Endothelial cell of umbilical vein (primary cell): ENCODE measurements at regions not wholly inside any gene's neighbourhood (a gene's known extent, or its start where the extent isn't known, plus 50 kb on each side); places are given as distances from the start of the nearest gene placed in this dataset.

ENCODE experiments used
- BruUV-seq: library from RNA; stranded (reverse); fragments of 400-500 nt; replicated peaks from 2 replicates; lab custom pipeline; 2021; lab: Mats Ljungman, UMichigan
- CTCF ChIA-PET: fragments of 300-600, 350-600 bp; sonication (Branson Sonifier 250); formaldehyde crosslinking; loops from one replicate; lab custom pipeline; 2021; ENCODE audit warnings: antibody characterized with exemption, inconsistent platforms; lab: Charles Lee
- POLR2A ChIA-PET: fragments of 300-600, 350-600 bp; sonication (Branson Sonifier 250); formaldehyde crosslinking; loops from one replicate; lab custom pipeline; 2021; ENCODE audit warnings: antibody characterized with exemption, inconsistent platforms; lab: Charles Lee
- DNase-seq: peaks from one replicate; pipeline ENCODE4 v3.0.0-alpha.2; 2011; ENCODE audit warnings: low read depth, low spot score
- FAIRE-seq: peaks from 2 replicates; lab custom pipeline; 2011; peaks lifted over from hg19 to GRCh38; lab: Jason Lieb, UNC
- H2AFZ ChIP-seq: 2 replicates; pipeline ENCODE4 v1.6.0; 2012; ENCODE audit warnings: low read depth, low read length, control low read depth, inconsistent platforms
- H3K27ac ChIP-seq: 2 replicates; pipeline ENCODE4 v1.5.1; 2011; ENCODE audit warnings: low read depth, mild to moderate bottlenecking, control low read depth, low read length, moderate library complexity; ENCODE audit not compliant: insufficient read depth
- H3K27me3 ChIP-seq, 2 experiments: 2 replicates each; pipeline versions ENCODE4 v1.6.0 to v1.6.1; 2011; ENCODE audit warnings: low read length in 2 of 2, mixed read lengths in 1 of 2; ENCODE audit not compliant: control insufficient read depth in 2 of 2, insufficient read depth in 2 of 2
- H3K36me3 ChIP-seq, 2 experiments: 2 replicates in 1 of 2; 3 replicates in 1 of 2; pipeline ENCODE4 v1.5.1; 2011; ENCODE audit warnings: low read length in 2 of 2, mild to moderate bottlenecking in 1 of 2, moderate library complexity in 1 of 2; ENCODE audit not compliant: control insufficient read depth in 2 of 2, insufficient read depth in 2 of 2; ENCODE audit errors: extremely low read depth in 1 of 2
- H3K4me1 ChIP-seq: 3 replicates; pipeline ENCODE4 v1.5.1; 2011; ENCODE audit warnings: mild to moderate bottlenecking, low read length; ENCODE audit not compliant: control insufficient read depth, insufficient read depth; ENCODE audit errors: extremely low read depth
- H3K4me2 ChIP-seq: 2 replicates; pipeline ENCODE4 v1.6.1; 2011; ENCODE audit warnings: low read length, control low read depth, mixed read lengths; ENCODE audit not compliant: insufficient read depth
- H3K4me3 ChIP-seq, 3 experiments: fragments of 200-600 bp in 1 of 3; sonication (generic), shearing (Covaris generic) in 1 of 3; replicated peaks in 1 of 3; 2 replicates each; pipeline ENCODE4 v1.5.1; 2011 to 2016; ENCODE audit warnings: control low read depth in 3 of 3, low read length in 3 of 3, mild to moderate bottlenecking in 2 of 3, inconsistent platforms in 1 of 3, low read depth in 1 of 3, moderate library complexity in 1 of 3; ENCODE audit not compliant: insufficient read depth in 1 of 3
- H3K79me2 ChIP-seq: 2 replicates; pipeline ENCODE4 v1.6.0; 2012; ENCODE audit warnings: low read length, inconsistent platforms; ENCODE audit not compliant: control insufficient read depth, insufficient read depth
- H3K9ac ChIP-seq: replicated peaks from 2 replicates; pipeline ENCODE3; 2011; ENCODE audit warnings: low read length, control low read depth; ENCODE audit not compliant: insufficient read depth; ENCODE audit errors: extremely low read depth
- H3K9me1 ChIP-seq: replicated peaks from 3 replicates; pipeline ENCODE4 v1.6.0; 2011; ENCODE audit warnings: mild to moderate bottlenecking, low read length; ENCODE audit not compliant: control insufficient read depth, insufficient read depth; ENCODE audit errors: extremely low read depth
- H3K9me3 ChIP-seq: replicated peaks from 2 replicates; pipeline ENCODE4 v1.5.1; 2012; ENCODE audit warnings: low read length, inconsistent platforms; ENCODE audit not compliant: control insufficient read depth, insufficient read depth
- H4K20me1 ChIP-seq: replicated peaks from 2 replicates; pipeline ENCODE3; 2011; ENCODE audit warnings: mild to moderate bottlenecking, low read length; ENCODE audit not compliant: control insufficient read depth, insufficient read depth; ENCODE audit errors: extremely low read depth
- CTCF ChIP-seq, 2 donors: IDR thresholded peaks; 1 replicate in 1 of 2; 2 replicates in 1 of 2; pipeline ENCODE4 v1.5.1; 2011; ENCODE audit warnings: low read length in 2 of 2, mild to moderate bottlenecking in 2 of 2, moderate library complexity in 2 of 2, control low read depth in 1 of 2, inconsistent platforms in 1 of 2, low read depth in 1 of 2; ENCODE audit not compliant: insufficient read depth in 1 of 2; ENCODE audit errors: extremely low read depth in 1 of 2
- EZH2 ChIP-seq: IDR thresholded peaks from 2 replicates; pipeline ENCODE4 v1.6.1; 2012; ENCODE audit warnings: borderline replicate concordance, low read depth, mild to moderate bottlenecking, moderate library complexity, low read length, inconsistent platforms; ENCODE audit not compliant: severe bottlenecking
- FOS ChIP-seq: IDR thresholded peaks from 2 replicates; pipeline ENCODE4 v1.6.1; 2011; ENCODE audit warnings: mild to moderate bottlenecking, low read length, moderate library complexity, borderline replicate concordance; ENCODE audit not compliant: insufficient read depth
- GATA2 ChIP-seq: IDR thresholded peaks from 2 replicates; pipeline ENCODE4 v1.7.0; 2011; ENCODE audit warnings: low read depth, mild to moderate bottlenecking, moderate library complexity, mixed read lengths, low read length; ENCODE audit not compliant: insufficient read length, insufficient read depth
- JUN ChIP-seq: IDR thresholded peaks from 2 replicates; pipeline ENCODE4 v1.6.1; 2011; ENCODE audit warnings: borderline replicate concordance, low read depth; ENCODE audit not compliant: insufficient read length, insufficient read depth
- MAX ChIP-seq: IDR thresholded peaks from 2 replicates; pipeline ENCODE4 v1.6.1; 2011; ENCODE audit not compliant: insufficient read depth, insufficient read length
- MYC ChIP-seq: IDR thresholded peaks from one replicate; pipeline ENCODE4 v1.6.1; 2011; ENCODE audit warnings: mild to moderate bottlenecking, low read depth, low read length
- POLR2A ChIP-seq: IDR thresholded peaks from 2 replicates; pipeline ENCODE4 v1.6.1; 2012; ENCODE audit warnings: low read depth, mild to moderate bottlenecking, control low read depth, low read length
- POLR2AphosphoS5 ChIP-seq: IDR thresholded peaks from 2 replicates; pipeline ENCODE4 v1.6.1; 2012; ENCODE audit warnings: low read depth, mild to moderate bottlenecking, control low read depth, low read length, moderate library complexity; ENCODE audit not compliant: insufficient read depth
- dilution Hi-C: fragments of 300-500 bp; cut with MboI; formaldehyde crosslinking; loops from one replicate; pipeline ENCODE4 v1.15.0; 2019; ENCODE audit warnings: low sequenced_read_pairs; ENCODE audit not compliant: extremely low pct_ligation_motif_present
- intact Hi-C: fragments of 100-400 bp; cut with micrococcal nuclease; formaldehyde crosslinking; loops from one replicate; pipeline ENCODE4 v1.10.0; 2022

DNA sequence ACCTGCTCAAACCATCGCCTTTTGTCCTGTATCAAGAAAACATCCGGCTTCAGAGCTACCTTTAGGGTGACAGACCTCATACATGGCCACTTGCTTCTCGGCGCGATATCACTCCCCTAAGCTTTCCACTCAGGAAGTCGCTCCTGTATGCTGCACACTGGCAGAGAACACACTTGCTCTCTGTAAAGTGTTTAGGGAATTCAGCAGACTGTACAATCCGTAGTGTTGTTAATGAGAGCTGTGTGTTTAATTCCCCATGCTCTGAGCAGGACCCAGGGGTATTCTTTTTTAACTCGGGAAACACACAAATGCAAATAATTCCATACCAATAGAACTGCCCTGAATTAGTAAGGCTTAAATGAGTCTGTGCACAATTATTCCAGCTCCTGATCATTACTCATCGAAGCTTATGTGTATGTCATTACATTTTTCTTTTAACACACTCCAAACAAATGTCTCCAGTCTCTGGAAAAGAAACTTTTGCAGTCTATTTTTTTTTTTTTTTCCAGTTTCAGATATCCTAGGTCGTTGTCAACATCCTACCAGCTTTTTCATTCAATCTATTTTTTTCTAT is 338.7 kb upstream of the ARID1B start:
- Histone ChIP-seq H2AFZ (no peak overlapping the region), H3K4me3 (no peak overlapping the region), H4K20me1 (no peaks in the 10 kb centered on the region), H3K27ac (no peak overlapping the region), H3K4me1 (no peaks in the 10 kb centered on the region), H3K9ac (no peak overlapping the region), H3K9me1 (no peaks in the 10 kb centered on the region), H3K79me2 (no peaks in the 10 kb centered on the region), H3K9me3 (no peaks in the 10 kb centered on the region), H3K36me3 (no peaks in the 10 kb centered on the region), H3K27me3 (no peaks in the 10 kb centered on the region), H3K4me2 (no peak overlapping the region)
- TF ChIP-seq JUN (no peak), POLR2A (no peak), MYC (no peak), FOS (no peak), POLR2AphosphoS5 (no peak), MAX (no peak), GATA2 (no peak), CTCF (IDR thresholded peaks at IDR 0.05; ENCODE audit: extremely low read depth in 1 of 2, insufficient read depth in 1 of 2, low read depth in 1 of 2, low read length in 2 of 2) (no peak), EZH2 (no peak)
- ChIA-PET CTCF (interaction anchor here (1.0 to 1.1 kb wide), 2 partner anchors 11 to 12 kb away, joined by 3 to 4 read pairs; no protein-coding TSS in a partner anchor), POLR2A (no interaction called here)
- intact Hi-C loops (no loop called here), dilution Hi-C loops (no loop called here)
- BruUV-seq, result no TSS peak
- FAIRE-seq (no peak), DNase-seq (no peak)
